ENCODE measurements at regions not wholly inside any gene's neighbourhood (a gene's known extent, or its start where the extent isn't known, plus 50 kb on each side); places are given as distances from the start of the nearest gene placed in this dataset.
"Not testable (repeated sequence)": the region's sequence is repeated elsewhere in the genome, so short reads cannot be mapped to it uniquely, and the experiment has no call there.

DNA sequence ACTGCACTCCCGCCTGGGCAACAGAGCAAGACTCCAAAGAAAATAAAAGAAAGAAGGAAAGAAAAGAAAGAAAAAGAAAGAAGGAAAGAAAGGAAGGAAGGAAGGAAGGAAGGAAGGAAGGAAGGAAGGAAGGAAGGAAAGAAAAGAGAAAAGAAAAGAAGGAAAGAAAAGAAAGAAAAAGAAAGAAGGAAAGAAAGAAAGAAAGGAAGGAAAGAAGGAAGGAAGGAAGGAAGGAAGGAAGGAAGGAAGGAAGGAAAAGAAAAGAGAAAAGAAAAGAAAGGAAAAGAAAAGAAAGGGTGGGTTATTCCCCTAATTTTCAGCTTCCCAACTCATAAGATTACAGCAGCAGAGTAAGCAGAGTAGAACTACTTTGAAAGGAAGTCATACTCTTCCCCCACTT is 64.4 kb downstream of the TMEM200C start:
- not testable (repeated sequence) for DNase-seq (ENCODE audit: low read depth in 2 of 2)

DNA sequence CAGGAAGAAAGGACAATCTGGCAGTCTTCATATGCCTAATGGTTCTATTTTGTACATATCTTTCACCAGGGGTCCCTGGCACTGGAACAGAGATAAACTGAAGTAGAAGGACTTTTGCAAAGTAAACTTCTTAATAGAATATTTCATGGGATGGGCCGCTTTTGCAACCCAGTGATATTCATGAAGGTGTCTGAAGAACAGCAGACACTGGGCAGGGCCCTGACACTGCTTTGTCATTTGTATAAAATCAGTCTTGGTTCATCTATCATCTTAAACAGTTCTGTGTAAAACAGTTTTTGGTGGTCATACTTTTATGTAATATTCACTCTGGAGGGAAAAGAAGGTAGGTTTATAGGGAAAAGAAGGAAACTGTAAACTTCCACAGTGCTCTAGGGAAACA is 66.4 kb downstream of the TMEM200C start:
- DNase-seq (ENCODE audit: low read depth in 2 of 2), result no peak

DNA sequence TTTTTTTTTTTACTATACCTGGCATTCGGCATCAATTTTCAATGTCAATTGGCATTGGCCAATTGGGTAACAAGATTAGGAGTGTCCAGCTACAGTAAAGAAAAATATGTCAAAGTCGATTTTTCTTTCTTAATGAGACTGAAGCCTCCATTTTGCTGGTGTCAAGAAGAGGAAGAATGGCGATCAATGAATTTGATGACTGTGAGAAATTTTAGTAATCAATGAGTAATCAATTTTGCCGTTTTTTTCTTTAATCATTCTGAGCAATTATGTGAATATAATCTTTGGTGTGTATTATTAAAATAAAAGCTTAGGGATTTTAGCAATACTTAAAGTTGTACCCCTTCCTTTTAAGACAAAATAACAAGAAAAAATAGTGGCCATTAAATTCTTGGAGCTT is 69.7 kb downstream of the TMEM200C start:
- DNase-seq (ENCODE audit: low read depth in 2 of 2), result no peak

DNA sequence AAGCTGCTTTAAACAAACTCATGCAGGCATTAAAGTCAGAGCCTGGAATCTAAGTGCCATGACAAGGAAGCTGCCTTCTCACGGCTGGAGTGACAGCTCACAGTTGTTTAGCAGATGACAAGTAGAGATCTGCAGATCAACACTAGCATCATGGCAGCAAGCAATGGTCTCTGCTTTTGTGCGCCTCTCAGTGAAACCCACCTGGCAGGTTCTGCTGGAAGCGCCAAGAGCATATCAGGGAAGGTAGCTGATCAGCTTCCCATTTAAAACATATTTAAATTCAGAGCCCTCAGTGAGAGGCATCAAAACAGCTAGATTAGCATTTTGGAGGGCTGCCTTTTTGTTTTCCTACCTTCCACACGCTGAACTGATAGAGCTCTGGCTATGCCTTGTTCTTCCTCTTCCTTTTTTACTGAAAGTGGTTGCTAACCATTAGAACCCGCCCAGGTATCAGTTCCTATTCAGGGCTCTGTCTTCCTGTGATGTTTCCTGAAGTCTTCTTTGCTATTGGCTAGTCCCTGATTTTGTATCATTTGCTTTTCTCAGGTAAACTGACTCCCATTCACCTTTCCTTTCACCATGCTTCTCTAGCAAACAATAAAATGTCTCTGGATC is 70.8 kb downstream of the TMEM200C start:
- no peak for DNase-seq (ENCODE audit: low read depth in 2 of 2)

DNA sequence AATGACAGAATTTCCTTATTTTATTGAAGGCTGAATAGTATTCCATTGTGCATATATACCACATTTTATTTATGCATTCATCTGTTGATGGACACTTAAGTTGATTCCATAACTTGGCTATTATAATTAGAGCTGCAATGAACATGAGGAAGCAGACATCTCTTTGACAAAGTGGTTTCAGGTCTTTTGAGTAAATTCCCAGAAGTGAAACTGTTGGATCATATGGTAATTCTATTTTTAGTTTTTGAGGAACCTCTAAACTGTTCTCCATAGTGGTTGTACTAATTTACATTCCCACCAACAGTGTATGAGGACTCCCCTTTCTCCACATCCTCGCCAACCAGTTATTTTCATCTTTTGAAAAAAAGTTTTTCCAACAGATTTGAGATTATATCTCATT is 77.5 kb downstream of the TMEM200C start:
- no peak for DNase-seq (ENCODE audit: low read depth in 2 of 2)

DNA sequence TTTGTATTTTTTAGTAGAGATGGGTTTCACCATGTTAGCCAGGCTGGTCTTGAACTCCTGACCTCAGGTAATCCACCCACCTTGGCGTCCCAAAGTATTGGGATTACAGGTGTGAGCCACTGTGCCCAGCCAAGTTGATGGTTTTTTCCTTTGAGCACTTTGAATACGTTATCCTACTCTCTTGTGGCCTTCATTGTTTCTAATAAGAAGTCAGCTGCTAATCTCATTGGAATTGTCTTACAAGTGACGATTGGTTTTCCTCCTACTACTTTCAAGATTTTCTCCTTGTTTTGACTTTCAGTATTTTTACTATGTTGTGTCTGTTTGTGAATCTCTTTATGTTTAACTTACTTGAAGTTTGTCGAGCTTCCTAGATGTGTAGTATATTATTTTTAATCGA is 88.5 kb downstream of the TMEM200C start:
- no peak for DNase-seq (ENCODE audit: low read depth in 2 of 2)

DNA sequence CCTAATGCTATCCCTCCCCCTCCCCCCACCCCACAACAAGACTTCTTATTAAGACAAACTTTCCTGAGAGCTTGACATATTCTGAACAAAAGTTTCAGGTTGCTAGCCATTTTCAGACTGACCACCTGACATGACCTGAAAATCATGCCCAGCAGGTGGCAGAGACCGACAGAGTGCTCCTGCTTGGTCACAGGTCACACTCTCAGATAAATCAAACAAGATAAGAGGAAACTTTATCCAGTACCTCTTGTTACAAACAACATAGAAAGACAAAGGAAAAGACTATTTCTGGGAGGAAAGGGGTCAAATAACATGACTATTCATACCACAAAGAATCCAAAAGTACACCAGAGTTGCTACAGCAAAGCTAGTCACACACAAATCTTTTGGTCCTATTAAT is 107.4 kb downstream of the TMEM200C start:
- DNase-seq (ENCODE audit: low read depth in 2 of 2), result no peak

DNA sequence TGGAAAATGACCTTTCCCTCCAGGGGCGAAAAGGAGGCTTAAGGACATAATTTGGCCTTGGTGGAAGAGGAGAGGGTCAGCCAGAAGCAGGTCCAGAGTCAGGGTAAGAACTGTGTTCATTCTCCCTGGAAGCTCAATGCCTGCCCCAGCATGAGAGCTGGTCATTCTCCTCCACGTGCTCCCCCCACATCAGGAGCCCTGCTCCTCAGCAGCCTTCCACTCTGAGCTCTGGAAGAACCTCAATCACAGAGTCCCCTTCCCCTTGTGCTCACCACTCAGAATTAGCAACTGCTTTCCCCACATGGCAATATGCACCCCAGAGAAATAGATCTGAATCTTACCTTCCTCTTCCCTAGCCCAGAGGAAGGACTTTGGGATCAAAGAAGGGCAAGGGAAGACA is 115.4 kb downstream of the TMEM200C start:
- DNase-seq (ENCODE audit: low read depth in 2 of 2), result no peak

DNA sequence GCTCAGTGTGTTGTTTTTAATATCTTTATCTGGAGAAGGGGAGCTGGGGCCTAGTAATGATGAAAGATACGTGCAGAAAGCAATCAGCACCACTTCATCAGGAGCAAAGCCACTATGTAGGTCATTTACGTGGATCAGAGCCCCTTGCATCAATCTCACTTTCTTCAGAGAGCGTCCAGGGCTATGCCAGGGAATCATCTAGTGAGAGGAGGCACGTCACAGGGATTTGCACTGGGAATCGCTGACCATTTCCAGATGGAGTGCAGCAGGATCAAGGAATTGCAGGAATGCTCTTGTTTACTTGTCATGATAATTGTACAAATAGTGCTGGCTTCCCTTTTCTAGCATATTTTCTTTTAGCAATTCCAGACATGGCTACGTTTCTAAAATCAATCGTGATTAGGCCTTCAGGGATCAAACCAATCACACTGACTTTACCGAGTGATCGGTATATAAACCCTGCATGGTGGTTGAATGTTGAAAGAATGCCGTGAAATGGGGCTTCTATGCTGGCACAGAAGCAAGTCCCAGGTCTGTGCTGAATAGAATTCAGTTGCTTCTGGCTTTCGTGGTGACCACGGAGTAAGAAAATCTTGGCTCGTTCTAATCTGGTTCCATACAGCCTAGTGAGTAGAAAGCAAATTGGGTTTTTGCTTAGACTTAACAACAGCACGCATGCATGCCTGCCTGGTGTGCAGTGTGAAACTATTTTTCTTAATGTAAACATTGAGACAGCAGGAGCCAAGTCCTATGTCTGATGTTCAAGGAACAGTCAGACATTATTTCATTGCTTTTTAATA is 122.8 kb downstream of the TMEM200C start:
- peak in 1 of 2 experiments; percentile 8 for DNase-seq (ENCODE audit: low read depth in 2 of 2)

DNA sequence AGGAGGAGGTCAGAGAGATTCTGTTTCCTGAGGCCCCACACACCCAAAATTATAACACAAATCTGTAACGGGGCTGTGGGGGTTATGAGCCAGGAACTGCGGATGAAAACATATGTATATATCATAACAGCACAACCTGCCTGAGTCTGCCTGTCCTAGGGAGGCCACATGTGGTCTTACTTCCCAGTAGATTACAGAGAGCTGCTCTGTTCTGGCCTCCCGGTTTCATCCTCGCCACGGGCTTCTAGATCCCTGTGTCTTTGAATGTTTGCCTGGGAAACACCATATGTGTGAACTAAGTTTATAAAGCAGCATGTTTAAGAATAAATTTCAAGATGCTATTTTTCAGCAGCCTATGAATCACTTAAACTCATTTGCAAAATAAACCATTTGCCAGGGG is 124.0 kb downstream of the TMEM200C start:
- no peak for DNase-seq (ENCODE audit: low read depth in 2 of 2)

DNA sequence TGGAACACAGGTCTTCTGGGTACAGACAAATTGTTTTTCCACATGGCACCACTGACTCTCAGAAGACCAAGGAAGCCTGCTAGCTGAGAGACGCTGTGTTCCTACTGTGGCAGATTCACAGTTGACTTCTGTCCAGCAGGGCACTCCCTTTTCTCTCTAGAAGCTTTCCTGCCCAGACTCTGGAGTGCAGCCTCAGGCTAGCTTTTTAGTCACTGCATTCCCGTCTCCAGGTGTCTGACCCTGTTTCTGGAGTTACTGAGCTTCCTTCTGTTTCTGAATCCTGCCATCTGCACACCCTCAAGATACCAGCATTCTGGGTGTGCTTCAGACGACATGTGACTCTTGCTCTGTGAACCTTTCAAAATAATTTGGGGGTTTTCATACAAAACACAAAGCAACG is 125.1 kb downstream of the TMEM200C start:
- no peak for DNase-seq (ENCODE audit: low read depth in 2 of 2)

DNA sequence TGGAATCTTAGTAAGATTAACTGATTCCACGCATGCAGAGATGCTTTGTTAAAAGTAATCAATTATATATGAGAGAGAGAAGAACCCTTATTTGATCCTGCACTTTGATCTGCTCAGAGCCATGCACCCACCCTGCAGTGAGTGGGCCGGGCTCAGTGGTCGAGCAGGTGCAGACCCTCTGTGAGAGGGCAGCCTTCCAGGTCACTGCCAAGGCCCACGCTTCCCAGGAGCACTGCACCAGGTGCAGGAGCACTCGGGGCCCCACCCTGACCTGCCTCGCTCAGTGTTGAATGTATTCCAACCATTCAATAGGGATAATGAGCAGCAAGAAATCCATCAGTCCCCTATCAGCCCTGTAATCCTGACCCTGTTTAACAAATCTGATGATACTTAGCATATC is 126.9 kb downstream of the TMEM200C start:
- DNase-seq (ENCODE audit: low read depth in 2 of 2), result no peak

DNA sequence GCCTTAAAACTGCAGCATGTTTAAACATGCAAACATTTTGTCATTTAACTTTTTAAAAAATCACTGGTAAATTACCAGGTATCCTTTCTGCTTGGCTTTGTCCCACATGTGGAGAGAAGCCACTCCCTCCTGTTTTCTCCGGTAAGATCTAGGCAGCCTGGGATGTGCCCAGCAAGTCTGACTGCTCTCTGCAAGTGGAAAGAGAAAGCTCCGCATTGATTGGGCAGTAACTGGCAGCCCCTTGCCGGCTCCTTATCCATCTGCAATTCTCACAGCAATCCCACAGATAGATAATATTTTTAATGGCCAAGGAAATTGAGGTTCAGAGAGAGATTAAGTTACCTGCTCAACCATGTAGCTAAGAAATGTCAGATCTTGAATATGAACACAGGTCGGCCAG is 136.1 kb downstream of the TMEM200C start:
- no peak for DNase-seq (ENCODE audit: low read depth in 2 of 2)

DNA sequence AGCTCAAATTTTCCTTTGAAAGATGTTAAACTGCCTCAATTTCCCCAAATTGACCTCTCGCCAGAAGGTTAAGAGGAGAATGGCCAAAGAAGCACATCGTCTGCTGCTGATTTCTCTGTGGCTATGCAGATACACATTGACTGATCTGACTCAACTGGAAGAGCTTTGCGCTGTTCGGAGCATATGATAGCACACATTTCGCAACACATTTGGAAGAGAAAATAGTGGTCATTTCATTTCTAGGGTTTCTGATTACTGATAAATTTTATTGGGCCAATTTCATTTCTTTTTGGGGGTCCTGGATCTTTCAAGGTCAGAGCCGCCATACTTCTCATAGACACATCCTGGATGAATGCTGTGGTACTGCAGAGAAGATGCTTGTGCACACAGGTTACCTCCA is 138.5 kb downstream of the TMEM200C start:
- DNase-seq (ENCODE audit: low read depth in 2 of 2), result no peak

DNA sequence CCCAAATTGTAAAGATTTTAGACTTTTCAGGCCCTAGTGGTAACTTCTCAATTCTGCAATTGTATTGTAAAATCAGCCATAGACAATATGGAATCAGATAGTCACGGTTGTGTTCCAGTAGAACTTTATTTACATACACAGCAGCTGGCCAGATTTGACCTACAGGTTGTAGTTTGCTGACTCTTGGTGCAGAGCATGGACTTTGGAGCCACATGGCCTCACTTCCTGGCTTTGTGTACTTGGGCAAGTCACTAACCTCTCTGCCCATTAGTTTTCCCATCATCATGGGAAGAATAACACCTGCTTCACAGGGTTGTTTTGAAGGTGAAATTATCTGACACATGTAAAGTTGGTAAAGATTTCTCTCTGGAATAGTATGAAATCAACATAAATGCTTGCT is 147.6 kb downstream of the TMEM200C start:
- DNase-seq (ENCODE audit: low read depth in 2 of 2), result no peak

DNA sequence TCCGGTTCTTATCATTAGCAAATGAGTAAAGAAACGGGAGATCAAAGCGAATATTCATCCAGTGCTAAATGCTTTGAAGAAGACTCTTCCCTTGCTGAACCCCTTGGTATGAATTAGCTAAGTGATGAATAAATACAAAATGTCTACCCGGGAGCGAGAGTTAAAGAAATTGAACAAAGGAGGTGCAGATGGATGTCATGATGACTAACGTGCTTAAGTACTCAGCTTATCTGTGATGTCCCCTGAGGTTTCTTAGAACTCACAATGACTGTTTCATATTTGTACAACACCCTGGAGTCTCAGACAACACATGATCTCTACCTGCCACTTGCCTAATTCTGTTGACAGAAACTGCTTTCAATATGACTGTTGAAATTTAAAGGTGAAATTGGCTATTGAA is 148.5 kb downstream of the TMEM200C start:
- no peak for DNase-seq (ENCODE audit: low read depth in 2 of 2)

DNA sequence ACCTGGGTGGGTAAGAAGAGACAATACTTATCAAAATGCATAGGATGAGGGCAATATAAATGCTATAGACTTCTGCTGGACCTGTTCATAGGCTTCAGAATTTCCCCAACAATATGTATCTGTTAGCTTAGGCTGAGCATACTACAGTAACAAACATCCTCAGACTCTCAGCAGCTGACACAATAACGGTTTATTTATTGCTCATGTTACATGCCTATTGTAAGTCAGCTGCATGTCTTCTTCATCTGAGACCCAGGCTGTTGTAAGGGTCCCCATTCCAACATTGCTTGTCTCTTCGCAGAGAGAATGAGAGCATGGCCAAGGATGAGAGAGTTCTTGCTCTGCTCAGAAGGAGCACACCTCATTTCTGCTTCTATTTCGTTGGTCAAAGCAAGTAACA is 150.7 kb downstream of the TMEM200C start:
- DNase-seq (ENCODE audit: low read depth in 2 of 2), result no peak

DNA sequence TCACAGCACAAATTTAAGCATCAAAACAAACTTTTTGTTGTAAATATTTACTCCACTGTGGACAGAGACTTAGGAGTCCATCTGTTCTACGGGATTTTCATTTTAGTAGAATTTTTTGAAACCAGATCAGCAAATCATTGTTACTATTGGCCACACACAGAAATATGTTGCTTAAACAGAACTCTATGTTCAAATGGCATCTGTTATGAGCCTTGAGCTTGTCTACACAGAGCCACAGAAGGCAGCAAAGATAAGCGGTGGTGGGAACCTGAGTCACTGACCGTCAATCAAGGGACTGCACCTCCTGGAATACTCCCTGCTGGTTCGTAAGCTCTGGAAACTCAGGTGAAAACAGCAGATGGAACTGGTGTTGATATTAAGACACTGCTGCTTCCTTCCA is 156.8 kb downstream of the TMEM200C start:
- no peak for DNase-seq (ENCODE audit: low read depth in 2 of 2)

DNA sequence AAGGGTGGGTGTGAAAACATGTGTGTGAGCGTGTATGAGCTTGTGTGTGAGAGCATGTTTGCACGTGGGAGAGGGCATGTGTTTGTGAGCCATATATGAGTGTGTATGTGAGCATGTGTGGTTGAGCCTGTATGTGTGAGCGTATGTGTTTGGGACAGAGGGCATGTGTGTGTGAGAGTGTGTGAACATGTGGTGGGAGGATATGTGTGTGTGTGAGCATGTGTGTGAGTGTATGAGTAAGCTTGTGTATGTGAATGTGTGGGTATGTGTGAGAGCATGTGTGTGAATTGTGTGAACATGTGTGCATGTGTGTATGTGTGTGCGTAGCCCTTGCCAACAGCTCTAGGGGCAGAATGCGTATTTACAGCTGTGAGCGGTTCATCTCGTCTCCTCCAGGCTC is 163.0 kb downstream of the TMEM200C start:
- no peak for DNase-seq (ENCODE audit: low read depth in 2 of 2)

DNA sequence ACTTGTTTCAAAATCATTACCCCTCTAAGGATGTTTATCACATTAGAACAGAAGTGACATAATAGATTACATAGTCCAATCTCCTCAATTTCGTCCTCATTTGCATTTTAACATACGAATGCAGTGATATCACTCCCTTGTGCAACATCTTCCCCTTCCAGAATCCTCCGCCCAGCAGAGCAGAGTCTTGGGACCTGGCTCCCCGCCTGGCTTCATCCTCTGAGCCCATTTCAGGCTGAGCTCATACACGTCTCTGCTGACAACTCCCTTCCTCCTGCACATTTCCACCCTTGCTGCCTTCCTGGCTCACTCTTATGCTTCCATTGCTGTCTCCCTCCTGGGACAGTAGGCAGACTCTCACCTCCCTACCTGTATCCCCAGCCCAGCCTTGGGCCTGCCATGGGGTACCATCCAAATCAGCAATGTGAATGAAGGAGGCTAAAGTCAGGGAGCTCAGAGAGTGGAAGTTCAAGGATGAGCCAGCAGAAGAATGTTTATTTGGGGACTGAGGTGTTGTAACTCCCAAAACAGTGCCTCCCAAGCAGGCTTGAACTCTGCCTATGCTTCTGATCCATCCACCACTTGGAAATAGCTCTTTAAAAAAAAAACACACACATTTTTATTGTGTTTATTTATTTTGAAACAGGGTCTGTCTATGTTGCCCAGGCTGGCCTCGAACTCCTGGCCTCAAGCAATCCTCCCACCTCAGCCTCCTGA is 165.2 kb downstream of the TMEM200C start:
- no peak for DNase-seq (ENCODE audit: low read depth in 2 of 2)

DNA sequence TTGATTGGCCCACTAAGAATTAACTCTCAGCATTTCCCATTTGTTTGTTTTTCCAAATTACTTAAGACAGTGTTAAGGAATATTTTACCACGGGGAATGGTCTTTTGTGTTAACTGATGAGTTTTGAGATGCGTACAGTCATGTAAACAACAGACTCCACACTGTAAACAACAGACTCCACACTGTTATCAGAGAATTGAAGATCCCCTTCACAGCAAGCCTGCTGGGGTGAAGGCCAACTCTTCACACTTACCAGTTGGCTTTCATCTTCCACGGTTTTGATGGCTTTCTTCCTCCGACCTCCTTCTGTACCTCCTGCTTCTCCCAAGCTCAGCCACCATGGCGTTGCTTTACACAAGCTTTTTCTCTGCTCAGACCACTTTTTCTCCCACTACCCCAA is 166.8 kb downstream of the TMEM200C start:
- DNase-seq (ENCODE audit: low read depth in 2 of 2), result no peak

DNA sequence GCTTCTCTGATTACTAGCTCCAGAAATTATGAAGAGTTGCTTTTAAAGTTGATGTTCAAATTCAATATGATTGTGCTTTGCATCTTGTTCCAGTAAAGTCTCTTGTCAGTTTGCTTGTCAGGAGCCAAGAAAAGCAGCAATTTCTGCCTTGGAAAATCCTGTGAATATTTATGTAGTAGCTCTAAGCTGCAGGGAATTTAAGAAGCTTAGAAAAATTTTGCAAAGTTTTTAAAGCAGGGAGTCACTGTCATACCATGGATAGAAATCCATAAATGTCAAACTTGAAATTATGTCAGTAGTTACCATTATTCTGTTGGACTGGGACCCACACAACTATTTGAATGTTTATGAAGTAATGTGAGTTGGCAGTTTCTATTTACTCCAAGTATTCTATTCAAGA is 169.3 kb downstream of the TMEM200C start:
- DNase-seq (ENCODE audit: low read depth in 2 of 2), result no peak

DNA sequence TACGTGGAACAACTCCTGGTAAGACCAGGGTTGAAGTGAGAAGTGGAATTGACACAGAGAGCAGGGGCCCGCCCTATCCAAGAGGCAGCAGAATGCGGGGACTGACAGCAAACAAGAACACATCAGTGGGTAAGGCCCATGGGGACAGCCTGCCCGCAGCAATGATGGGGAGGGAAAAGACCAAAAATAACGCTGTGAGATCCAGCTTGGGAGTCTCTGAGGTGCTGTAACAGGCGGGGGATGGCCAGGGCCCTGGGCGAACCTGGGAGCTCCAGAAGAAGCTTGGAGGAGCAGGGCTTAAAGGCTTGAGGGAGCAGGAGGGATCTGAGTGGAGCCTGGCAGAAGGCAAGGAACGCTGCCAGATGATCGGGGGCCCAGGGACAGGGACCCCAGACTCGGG is 173.4 kb downstream of the TMEM200C start:
- no peak for DNase-seq (ENCODE audit: low read depth in 2 of 2)

Measured in fibroblast of skin of left biceps (primary cell).